ENCODE measurements at regions not wholly inside any gene's neighbourhood (a gene's known extent, or its start where the extent isn't known, plus 50 kb on each side); places are given as distances from the start of the nearest gene placed in this dataset.

GRCh38 chr6:23175391-23175790 is 606.0 kb downstream of the HDGFL1 start:
- TF ChIP-seq CTCF (IDR thresholded peaks at IDR 0.05; ENCODE audit: poor library complexity) (no peak), EZH2 (IDR thresholded peaks at IDR 0.05; ENCODE audit: borderline replicate concordance) (no peak), EZH2phosphoT487 (IDR thresholded peaks at IDR 0.05; ENCODE audit: low read depth, severe bottlenecking, unreplicated experiment) (no peak)
